ENCODE measurements at regions not wholly inside any gene's neighbourhood (a gene's known extent, or its start where the extent isn't known, plus 50 kb on each side); places are given as distances from the start of the nearest gene placed in this dataset.

DNA sequence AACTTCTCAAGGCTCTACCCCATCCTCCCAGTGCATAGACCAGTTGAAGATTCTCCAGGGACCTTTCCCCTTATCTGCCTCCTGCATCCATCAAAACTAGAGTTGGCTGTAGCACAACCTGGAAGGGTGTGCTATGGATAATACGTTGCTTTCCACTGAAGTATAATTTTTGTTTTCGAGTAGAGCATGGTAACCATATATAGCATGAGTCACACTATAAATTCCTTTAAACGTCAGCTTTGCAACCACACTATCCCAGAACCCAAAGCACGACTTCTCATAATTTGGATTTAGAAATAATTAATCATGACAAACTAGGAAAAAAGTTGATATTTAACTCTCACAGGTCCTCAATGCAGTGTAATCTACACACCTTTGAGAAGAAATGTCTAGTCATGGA lies 138.3 kb upstream of the NBEA start:
- DNase-seq (ENCODE audit: low read depth in 2 of 2) = no peak

DNA sequence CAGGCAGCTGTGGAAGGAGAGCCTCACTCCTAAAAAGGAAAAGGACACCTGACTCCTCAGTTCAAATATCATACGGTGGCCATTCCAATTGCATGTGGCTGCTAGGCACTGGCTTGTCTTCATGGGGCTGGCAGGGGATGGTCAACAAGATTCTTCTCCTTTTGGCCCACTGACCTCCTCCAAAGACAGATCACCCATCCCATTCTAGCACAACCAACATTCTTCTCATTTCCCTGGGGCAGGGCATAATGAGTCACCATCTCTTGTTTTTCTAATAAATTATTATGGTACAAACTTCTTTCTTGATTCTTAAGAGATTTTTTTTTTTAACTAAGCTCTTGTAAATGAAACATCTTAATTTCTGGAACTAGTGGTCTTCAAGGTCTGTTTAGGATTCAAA lies 136.7 kb upstream of the NBEA start:
- no peak for DNase-seq (ENCODE audit: low read depth in 2 of 2)

GRCh38 chr13:34808649-34809048 lies 133.4 kb upstream of the NBEA start:
- no peak for DNase-seq (ENCODE audit: low read depth in 2 of 2)

GRCh38 chr13:34810996-34811395 lies 131.1 kb upstream of the NBEA start:
- DNase-seq (ENCODE audit: low read depth in 2 of 2) = no peak

DNA sequence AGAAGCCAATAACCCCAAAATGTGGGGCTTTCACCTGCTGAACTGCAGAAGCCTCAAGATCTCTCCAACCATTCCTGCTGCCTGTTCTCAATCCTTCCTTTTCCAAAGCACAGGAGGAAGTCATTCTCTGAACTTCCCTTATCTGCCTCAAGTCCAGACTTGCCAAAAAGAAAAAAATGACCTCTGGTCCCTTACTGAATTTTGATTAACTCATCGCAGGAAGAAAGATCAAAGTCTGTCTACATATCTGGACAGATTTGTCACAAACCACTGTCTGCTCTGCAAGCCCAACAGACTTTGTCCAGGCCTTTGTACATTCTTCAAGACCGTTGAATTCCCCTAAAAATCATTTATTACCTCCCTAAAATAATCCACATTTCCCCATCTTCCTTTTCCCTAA lies 126.5 kb upstream of the NBEA start:
- DNase-seq (ENCODE audit: low read depth in 2 of 2) = no peak

- DNase-seq (ENCODE audit: low read depth in 2 of 2) = no peak
Measured at GRCh38 chr13:34816245-34816884, 125.7 kb upstream of the NBEA start.

DNA sequence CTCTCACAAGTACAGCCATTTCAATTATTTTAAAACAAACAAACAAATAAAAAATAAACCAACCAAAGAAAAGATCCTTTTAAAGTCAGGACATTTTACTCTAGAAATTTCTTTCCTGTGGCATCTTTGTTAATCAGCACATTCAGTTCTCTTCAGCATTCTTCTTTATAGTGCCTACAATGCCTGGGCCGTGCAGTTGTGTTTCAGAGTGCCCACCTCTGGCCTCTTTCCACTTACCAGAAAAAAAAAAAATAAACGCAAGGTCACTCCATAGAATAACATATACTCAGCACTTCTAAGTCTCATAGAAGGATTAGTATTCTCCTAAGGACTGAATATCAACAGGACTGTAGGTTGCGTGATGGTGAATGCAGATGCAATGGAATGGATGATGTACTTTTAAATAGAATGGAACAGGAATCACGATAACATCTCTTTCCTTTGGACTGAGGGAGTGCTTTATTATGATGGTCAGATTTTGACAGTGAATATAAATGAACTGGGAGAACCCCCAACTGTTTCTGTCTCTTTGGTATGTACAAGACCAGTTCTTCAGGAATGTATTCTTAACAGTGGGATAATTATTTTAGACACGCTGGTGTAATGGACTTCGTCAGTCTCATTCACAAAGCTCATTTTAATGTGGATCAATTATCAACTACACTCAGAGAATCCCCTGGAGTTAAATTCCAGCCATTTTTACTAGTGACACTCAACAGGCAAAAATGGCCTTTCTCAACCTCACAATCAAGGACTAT lies 125.0 kb upstream of the NBEA start:
- no peak for DNase-seq (ENCODE audit: low read depth in 2 of 2)

- no peak for DNase-seq (ENCODE audit: low read depth in 2 of 2)
Measured at GRCh38 chr13:34822650-34823049, 119.4 kb upstream of the NBEA start.

GRCh38 chr13:34826432-34826831 lies 115.6 kb upstream of the NBEA start:
- DNase-seq (ENCODE audit: low read depth in 2 of 2) = no peak

DNA sequence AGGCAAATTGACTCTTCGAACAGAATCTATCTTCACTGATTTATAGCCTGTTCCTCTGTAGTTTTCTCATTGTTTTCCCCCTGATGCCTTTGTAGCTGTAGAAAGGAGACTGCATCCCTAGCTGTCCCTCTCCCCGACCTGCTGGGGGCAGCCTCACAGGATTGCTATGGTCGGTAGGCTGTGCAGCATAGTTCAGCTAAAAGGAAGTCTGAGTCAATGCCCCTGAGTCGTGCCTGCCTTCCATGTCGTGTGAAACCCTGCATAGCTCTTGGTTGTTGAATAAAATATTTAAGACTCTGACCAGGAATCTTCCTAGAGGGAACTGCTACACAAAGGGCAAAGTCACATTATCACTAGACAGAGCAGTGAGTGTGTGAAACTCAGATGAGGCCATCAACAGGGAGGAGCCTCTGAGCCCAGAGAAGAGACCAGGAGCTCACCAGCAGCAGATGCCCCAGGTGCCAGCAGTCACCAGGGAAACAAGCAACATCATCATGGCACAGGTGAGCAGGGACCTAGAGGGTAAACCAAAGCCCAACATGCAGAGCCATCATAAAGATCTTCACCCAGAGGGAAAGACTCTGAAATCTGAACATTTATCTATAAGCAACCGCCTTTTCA lies 108.4 kb upstream of the NBEA start:
- peak in 1 of 2 donors; percentile 1 for DNase-seq (ENCODE audit: low read depth in 2 of 2)

DNA sequence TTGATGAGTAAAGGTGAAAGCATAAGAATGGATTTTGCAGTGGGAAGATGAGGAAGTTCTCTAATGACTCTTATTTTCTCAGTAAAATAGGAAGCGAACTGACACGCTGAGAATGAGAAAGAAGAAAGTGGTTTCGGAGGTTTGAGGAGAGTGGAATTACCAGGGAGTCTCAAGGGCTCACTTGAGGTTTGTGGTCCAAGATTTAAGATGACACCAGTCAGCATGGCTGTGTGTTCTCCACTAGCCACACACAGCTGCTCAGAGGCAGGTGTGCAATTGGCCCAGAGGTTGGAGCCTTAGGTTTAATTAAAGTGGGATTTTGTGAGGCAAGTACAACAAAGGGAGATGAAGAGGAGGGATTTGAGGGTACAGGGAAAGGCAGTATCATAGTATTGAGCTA lies 99.6 kb upstream of the NBEA start:
- no peak for DNase-seq (ENCODE audit: low read depth in 2 of 2)

DNA sequence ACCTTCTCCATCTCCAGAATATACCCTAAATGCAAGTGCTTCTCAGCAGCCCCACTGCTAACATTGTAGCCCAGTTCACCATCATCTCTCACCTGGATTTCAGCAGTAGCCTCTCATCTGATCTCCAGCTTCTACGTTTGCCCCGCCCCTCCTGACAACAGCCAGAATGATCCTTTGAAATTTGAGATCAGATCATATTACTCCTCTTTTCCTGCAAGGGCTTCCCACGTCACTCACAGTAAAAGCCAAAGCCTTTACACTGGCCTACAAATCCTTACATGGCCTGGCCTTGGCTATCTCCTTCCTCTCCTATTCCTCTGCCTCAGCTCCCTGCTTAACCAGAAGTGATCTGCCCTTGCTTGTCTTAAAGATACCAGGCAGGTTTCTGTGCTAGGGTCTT lies 94.3 kb upstream of the NBEA start:
- DNase-seq (ENCODE audit: low read depth in 2 of 2) = no peak

- DNase-seq (ENCODE audit: low read depth in 2 of 2) = no peak
Measured at GRCh38 chr13:34849406-34849805, 92.7 kb upstream of the NBEA start.

DNA sequence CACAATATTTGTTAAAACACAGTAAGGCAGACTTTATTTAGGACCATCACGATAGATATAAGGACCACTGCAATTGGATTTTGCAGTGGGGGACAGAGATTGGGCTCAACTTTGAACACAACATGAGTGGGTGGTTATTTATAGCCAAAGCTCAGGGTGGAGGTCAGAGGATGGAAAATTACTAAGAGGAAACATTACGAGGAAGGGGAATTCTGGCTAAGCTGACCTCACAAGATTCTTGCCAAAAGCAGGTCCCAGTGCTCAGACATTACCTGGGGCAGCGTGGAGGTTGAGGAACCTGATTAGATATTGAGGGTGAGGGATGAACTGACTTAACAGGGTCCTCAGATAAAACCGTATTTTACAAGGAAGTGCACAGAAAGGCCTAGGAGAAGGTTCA lies 88.9 kb upstream of the NBEA start:
- DNase-seq (ENCODE audit: low read depth in 2 of 2) = no peak

DNA sequence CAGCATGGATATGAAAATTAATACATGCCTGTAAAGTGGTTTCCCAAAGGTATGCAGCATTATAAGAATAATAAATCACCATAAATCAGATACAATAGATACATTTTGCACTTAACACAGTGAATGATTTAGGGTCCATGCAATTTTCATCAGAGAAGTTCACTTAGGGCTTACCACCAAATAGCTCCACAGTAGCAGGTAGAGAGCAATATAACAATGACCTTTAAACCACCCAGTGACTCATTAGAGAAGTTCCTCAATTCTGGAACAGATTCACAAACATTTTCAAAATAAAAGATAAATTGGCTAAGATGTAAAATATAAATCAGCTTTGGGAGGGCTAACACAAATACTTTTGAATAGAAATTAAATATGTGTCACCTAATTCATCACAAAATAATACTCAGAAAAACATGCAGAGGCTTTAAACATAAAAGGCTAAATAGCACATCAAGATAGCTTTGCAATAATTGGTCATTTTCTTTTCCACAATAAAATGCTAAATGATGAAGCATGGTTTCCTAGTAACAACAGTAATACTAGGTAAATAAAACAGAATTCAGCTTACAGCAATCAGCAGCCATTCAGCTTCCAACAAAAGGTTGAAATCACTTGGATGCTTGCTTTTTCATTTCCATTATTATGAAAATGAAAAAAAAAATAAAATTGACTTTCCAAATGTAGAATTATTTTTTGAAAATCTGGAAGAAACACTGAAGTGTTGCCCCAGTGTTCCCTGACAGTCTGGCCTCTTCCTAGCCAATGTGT lies 84.3 kb upstream of the NBEA start:
- DNase-seq (ENCODE audit: low read depth in 2 of 2) = no peak

DNA sequence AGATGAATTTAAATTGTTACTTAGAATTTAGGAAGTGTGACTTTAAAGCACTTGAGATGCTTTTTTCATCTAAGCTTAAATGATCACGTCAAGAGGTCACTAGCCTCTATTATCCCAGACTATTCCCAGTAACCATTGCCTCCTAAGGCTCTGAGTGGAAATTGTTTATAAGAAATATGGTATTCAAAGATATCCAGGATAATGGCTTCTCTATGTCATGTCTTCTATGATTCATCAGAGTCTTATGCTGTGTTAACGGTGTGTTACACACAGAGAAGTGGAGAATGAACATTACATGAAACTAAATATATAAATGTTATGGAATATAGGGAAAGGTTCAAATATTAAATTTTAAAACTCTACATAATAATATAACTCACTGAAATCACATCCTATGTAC lies 79.8 kb upstream of the NBEA start:
- DNase-seq (ENCODE audit: low read depth in 2 of 2) = no peak

DNA sequence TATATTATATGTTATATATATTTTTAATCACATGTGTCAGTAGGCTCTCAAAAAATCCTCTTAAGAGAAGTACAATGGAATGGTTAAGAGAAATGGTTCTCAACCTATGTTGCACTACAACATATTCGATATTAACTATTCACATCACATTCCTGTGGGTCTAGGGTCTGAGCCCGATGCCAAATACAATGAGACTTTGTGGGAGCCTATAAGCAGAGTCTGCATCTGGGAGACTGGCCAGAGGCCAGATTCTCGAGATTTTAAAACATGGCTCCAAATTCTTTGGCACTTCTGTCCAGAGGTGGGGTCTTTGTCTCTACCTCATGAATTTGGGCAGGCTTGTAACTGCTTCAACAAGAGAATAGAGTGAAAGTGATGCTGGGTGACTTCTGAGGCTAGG lies 79.4 kb upstream of the NBEA start:
- no peak for DNase-seq (ENCODE audit: low read depth in 2 of 2)

DNA sequence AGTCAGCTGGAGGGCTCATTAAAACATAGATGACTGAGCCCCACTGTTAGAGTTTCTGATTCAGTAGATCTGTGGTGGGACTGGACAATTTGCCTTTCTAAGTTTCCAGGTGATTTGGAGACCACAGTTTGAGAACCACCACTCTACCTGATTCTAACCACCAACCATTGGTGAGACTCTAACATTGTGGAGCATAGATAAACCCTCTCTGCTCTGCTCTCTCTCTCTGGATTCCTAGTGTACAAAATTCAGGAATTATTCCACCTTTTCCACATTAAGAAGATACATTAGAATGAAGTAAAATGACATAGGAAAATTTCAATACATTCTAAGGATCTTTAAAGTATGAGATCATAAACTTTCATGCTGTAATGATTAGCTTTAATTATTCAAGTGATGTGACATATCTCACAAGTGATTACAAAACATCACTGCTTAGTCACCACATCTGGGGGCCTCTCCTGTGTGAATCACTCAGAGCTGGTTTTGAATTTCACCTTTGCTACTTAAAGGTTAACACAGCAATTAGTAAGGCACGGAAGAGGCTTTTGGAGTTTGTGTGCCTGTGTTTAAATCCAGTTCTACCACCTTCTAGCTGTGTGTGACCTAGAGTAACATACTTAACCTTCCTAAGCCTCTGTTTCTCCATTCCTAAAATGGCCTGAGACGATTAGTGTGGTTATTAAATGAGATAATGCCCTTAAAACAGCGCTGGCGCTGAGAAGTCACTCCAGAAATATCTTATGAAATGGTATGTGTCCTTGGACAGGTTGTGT lies 78.5 kb upstream of the NBEA start:
- no peak for DNase-seq (ENCODE audit: low read depth in 2 of 2)

DNA sequence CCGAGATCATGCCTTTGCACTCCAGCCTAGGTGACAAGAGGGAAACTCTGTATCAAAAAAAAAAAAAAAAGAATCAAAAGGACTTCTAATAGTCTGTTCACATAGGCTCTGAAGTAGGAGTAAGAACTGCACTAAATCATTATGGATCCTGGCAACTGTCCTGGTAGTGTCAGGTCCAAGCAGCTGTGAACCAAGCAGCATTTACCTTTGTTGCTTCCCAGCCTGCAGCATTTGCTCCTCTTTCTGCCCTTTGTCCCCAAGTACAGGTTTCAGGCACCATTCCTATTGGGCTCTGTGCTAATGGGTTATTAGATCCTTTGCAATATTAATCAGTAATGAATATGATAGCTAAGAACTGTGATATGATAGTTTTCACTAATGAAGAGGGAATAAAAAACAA lies 77.4 kb upstream of the NBEA start:
- no peak for DNase-seq (ENCODE audit: low read depth in 2 of 2)

DNA sequence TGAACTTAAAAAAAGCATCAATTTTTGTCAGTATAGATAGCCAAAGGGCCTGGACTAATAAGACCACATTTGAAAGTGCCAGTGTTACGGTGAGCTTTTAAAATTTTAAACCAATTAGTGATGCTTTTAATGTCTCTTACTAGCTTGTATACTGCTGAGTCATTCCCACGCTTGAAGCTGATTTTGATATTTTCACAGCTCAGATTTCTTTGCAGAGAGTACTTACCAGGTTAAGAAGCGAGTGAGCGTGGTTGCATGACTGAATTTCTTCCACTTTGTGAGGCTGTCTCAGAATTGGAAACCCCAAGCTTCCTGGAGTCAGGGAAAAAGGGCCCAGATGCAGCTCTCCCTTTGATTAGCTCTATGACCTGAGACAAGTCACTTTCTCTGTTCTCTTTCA lies 74.5 kb upstream of the NBEA start:
- no peak for DNase-seq (ENCODE audit: low read depth in 2 of 2)

GRCh38 chr13:34868733-34869132 lies 73.3 kb upstream of the NBEA start:
- DNase-seq (ENCODE audit: low read depth in 2 of 2) = no peak

DNA sequence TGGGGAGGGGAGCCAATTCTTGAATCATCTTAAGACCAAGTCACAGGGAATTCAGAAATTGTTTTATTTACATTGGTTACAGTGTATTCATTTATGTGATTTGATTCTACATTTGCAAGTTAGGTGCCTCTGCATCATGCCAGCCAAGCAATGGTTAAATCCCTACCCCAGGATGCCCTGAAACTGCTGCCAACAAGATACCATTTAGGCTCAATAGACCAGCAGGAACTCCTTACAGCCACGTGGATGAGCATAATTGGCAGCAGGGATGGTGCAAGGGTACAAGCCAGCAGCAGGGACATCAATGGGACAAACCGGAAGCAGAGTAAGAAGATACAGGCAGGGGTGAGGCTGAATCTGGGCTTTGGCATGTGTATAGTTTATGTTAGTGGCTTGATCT lies 72.4 kb upstream of the NBEA start:
- DNase-seq (ENCODE audit: low read depth in 2 of 2) = no peak

All from stimulated activated CD4-positive, alpha-beta T cell treated with anti-CD3 and anti-CD28 coated beads, Interleukin-15, amount 100 ng/mL, for 48 hours (primary cell).